Hematopoietic multipotent progenitor cell treated with erythropoietin and hydrocortisone succinate and interleukin-3 and kit ligand, for 4 days (in vitro differentiated cells): ENCODE measurements at regions not wholly inside any gene's neighbourhood (a gene's known extent, or its start where the extent isn't known, plus 50 kb on each side); places are given as distances from the start of the nearest gene placed in this dataset.

Experiments used
- DNase-seq: peaks from one replicate; pipeline ENCODE4 v3.0.0-alpha.2; 2015

DNA sequence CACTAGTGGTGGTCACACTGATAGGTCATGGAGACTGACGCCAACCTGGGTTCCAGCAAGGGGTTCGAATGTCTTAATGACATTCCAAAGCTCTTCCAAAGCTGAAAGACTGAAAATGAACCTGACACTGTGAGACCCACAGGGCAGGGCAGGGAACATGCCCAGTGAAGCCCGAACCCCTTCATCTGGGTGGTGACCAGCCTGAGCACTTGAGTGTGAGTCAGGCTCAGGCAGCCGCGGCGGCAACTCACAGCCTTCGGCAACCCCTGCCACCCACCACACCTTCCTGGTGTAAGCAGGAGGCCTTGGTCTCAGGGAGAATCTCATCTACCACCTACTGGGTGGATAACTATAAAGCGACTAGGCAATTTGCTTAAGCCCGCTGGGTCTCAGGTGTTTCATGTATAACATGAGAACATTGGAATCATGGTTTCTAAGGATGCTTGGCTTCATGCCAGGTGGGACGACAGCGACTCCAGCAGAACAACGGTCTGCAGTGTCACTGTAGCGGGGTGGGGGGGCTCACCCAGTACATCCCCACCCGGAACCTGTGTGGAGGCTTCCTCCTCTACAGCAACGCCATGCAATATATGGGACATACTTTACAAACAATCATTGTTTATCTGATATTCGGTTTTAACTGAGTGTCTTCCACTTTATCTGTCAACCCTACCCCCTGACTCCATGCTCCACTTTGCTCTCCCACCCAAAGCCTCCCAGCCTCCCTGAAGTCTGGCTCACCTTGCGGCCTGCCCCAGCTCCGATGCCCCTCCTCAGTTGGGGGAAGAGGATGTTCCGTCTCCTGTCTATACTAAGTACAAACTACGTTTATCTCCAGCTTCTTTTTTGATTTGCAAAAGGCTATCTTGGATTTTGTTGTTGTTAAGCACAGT, 125.0 kb upstream of the MEF2A start:
- DNase-seq, result no peak

DNA sequence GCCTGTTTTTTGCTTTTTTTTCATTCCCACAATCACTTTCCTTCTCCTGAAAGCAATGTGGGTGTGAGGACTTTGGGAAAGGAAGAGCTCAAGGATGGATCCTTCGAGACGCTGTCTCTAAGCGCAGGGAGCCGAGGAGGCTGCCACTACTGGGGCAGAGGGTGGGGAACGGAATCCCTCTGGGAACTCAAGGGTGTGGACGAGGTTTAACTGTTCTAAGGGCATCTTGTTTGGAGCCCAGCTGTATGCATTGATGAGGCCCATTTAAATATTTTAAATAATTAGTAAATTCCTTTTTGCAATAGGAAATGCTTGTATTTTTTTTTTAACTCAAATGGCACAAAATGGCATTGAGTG, 124.4 kb upstream of the MEF2A start:
- no peak for DNase-seq

DNA sequence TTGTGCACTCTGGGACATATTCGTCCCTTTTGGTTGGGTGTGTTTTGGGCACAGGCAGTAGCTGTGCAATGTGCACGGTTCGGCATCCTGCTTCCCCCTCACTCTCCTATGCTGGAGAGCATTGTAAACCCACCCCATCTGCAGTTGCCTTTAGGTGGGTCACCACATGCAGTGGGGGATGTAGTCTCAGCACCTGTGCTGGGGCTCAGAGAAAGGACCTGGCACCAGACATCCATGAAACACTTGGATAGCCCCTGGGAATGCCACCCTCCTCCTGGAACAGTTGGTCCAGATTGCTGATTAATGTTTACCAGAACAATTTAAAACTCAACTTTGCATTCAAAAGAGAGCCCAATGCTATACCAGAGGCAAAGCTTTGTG, 123.9 kb upstream of the MEF2A start:
- no peak for DNase-seq

DNA sequence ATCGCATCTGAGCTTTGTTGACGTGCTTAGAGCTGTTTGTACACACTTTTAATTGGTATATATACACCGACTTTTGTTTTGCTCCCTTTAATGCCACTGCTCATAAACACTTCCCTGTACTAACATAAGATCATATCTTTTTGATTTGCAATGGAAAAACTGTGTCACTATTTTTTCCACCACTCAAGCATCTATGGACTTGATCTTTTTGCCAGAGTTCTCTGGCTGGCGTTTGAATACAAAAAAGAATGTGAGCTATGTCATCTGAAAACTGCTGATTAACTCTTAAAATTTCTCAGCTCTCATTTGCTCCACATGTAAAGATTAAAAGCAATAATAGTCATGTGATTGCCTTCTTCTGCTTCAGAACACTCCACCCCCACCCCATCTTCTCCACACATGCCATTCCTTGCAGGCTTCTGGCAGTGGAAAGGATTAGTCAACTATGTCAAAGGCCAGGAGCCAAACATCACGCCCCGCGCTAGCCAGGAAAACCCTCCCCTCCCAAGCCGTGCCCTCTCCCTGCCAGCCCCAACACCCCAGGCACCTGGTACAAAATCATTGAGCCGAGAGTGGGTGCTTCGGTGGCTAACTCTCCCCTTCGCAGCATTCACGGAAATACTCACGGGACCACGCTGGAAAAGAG, 123.4 kb upstream of the MEF2A start:
- no peak for DNase-seq

DNA sequence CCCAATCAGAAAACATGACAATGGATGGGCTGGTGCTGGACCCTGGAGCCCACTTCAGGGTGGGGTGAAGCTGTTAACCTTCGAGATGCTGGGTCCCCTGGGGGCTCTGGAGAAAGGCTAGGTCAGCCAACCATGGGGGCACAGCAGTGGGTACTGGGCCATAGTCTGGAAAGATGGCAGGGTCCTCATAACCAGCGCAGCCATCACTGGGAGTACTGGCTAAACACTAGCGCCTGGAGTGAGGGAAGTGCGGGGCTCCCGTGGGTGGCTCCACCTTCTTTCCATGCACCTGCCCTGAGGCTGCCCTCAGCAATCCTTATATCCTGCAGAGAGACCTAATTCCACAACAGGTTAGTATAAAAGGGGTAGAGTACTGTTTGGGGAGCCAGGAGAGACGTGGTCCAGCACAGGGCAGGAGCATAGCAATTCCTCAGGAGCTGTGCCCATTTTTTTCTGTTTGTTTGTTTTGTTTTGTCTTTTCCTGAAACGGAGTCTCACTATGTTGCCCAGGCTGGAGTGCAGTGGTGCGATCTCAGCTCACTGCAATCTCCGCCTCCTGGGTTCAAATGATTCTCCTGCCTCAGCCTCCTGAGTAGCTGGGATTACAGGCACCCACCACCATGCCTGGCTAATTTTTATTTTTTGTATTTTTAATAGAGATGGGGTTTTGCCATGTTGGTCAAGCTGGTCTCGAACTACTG, 122.6 kb upstream of the MEF2A start:
- no peak for DNase-seq

DNA sequence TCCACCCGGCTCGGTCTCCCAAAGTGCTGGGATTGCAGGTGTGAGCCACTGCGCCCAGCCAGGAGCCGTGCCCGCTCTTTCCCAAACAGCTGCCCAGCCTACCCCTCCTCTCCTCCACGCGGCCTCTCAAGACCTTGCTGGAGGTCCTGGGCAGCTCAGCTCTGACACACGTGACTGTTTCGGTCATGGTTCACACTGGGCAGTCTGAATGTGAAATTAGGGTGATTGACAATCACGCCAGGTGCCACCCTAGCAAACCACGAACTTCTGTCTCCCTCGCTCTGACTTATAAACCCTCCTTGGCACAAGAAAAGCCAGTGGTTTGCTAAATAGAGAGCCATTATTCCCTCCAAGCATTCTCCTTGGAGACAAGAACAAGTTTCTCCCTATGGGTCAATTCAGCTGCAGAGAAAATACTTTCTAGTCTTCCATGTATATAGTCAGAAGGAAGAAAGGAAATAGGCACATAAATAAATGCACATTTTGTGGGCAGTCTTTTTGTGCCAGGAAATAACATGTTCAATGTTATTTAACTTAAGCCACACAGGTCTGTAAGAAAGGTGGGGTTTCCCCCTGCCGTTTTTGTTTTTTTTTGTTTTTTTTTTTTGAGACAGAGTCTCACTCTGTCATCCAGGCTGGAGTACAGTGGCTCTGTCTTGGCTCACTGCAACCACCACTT, 121.9 kb upstream of the MEF2A start:
- no peak for DNase-seq

DNA sequence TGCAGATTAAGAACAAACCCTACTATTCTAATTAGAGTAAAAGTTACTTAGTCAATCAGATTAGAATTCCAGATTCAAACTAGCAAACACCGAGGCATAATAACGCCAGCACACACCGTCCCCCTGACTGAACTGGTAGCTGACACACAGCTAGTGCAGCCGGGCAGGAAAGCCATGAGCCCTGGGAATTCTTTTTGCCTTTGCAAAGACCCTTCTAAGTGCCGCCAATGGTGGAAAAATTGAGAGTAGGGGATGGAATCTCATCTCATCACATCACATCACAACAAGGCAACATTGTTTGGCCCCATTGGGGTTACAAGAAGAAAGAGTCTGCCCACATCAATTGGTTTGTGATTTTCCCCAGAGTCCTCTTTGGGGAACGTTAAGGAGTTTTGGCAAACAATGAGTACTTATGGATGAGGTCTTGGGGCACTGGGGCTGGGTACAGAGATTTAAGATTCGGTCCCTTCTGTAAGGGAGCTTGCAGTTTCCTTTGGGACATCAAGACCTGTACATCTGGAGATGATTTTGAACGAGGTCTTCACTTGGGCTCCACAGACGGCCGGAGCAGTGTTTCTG, 120.4 kb upstream of the MEF2A start:
- no peak for DNase-seq

DNA sequence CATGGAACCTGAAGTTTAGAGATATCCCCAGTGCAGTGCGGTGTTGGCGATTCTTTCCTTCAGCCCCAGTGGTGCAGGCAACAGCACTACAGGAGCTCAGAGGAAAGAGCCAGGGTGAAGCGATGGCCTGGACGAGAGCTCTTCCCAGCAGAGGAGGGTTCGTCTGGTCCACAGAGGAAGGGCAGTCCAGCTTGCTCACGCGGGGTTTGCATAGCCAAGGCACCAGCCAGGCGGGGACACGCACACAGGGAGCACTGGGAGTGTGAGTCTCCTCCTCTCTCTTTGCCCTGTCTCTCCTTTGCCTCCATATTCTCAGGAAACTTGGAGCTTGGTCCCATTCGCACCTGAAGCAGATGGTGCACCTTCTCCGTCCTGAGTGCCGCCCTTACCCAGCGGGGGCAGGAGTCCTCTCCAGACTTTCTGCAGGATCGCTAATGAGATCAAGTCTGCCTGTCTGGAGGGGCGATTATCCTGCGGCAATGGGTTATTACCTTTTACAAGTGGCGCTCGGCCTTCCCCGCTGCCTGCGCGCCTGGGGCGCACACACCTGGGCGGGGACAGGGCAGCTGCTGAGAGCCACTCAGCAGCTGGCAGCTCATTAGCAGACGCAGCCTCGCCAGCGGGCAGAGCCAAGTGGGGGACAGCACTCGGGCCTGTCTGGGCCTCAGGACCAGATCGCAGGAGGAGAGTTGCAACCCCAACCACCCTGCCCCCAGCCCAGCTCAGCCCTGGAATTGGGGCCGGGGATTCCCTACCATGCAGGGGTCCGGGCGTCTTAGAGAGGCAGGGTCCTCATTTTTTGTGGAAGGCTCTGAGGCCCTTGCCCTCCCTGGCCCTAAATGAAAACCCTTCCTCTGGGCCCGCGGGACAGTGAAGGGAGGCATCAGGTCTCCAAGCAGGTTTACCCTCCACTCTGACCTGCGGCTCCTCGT, 119.0 kb upstream of the MEF2A start:
- no peak for DNase-seq

DNA sequence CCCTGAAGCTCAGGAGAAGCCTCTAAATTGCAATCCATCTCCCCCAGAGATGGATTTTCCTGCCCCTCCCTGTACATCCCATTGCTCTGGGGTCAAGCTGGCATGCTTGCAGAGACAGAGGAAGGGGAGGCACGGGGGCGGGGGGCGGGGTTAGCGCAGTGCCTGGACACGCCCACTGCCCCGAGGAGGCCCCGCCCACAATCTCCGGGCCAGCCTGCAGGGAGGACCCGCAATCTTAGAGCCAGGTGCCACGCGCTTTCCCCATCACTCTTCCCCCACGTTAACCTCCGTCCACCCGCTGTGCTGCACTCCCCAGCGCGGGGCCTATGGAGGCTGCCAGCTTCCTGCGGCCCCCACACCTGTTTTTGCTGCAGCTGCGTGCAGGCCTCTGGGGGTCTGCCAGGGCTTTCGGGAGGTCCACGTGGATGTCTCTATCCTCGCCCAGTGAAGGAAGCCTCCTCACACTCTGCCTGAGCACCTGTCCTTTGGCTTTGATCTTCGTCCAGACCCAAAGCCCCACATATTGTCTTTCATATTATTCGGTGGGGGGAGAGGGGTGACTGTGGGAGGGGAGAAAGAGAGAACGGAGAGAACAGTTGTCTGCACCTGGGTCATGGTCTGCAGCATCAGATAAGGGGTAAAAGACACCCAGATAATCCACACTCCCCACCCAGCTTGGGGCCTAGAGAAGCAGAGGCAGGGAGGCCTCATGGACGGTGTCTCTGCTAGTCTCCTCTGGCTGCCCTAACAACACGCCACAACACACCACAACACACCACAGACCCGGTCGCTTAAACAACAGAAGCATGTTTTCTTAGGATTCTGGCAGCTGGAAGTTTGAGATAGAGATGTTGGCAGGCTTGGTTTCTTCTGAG, 118.0 kb upstream of the MEF2A start:
- peak; percentile 63 for DNase-seq

DNA sequence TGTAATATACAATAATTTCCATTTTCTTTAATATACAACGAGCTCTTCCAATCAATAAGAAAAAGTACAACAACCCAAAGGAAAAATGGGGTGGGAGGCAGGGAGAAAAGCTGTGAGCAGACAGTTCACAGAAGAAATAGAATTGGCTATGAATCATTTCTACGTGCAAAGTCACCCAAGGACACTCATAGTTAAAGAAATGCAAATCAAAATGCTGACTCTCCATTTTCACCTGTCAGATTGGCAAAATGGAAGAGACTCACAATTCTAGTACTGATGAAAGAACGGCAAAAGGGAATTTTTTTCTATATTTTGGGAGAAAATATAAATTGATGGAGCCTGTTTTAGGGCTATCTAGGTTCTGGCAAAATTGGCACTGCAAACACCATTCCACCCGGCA, 116.3 kb upstream of the MEF2A start:
- DNase-seq, result no peak

DNA sequence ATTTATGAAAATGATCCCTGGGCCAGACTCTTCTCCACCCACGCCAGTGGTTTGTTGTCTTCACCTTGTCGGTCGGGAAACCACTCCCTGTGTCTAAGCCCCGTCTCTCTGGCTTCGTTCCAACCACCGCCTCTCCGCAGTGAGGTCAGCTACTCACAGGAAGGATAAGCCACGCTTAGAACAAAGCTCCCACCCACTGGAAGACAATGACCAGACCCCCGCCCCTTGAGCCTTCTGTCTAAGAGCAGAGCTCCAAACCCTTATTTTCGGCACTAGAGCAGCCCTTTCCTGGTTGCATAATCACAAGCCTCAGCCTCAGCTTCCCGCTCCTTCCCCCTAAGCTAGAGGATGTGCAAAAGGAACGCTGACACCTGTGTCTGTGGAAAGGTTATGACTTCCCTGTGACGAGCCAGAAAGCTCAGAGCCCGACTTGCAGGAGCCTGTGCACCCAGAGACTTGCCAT, 114.9 kb upstream of the MEF2A start:
- DNase-seq, result peak; percentile 70

DNA sequence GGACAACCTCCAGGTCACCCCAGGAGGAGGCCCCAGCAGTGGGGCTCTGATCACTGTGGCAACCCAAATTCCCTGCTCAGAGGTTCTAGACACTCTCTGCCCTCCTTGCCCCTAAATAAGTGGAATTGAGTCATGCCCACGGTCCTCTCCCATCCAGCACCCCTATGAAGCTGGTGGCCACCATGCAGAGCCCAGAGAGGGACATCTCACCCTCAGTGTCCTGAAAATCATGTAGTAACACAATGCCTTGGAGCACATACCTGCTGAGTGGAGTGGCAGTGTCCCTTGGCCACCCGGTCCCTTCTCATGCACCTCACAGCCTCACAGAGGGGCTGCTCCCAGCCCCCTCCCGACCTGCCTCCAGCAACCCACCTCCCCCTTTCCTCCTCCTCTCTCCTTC, 114.3 kb upstream of the MEF2A start:
- no peak for DNase-seq

DNA sequence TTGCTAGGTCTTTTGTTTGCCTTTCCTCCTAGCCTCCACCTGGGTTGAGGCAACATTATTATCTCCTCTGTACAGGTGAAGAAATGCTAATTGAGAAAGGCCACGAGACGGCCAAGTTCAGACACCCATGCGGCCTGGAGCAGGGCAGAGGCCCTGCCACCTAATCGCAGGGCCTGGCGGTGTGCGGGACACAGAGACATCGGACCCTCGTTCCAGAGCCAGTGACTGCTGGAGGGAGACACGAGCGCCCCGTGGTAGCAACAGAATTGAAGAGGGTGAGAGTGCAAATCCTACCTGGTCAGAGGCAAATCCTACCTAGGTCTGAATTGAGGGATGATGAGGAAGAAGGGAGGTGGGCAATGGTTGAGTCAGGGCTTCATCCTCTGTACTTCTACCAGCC, 113.8 kb upstream of the MEF2A start:
- no peak for DNase-seq

DNA sequence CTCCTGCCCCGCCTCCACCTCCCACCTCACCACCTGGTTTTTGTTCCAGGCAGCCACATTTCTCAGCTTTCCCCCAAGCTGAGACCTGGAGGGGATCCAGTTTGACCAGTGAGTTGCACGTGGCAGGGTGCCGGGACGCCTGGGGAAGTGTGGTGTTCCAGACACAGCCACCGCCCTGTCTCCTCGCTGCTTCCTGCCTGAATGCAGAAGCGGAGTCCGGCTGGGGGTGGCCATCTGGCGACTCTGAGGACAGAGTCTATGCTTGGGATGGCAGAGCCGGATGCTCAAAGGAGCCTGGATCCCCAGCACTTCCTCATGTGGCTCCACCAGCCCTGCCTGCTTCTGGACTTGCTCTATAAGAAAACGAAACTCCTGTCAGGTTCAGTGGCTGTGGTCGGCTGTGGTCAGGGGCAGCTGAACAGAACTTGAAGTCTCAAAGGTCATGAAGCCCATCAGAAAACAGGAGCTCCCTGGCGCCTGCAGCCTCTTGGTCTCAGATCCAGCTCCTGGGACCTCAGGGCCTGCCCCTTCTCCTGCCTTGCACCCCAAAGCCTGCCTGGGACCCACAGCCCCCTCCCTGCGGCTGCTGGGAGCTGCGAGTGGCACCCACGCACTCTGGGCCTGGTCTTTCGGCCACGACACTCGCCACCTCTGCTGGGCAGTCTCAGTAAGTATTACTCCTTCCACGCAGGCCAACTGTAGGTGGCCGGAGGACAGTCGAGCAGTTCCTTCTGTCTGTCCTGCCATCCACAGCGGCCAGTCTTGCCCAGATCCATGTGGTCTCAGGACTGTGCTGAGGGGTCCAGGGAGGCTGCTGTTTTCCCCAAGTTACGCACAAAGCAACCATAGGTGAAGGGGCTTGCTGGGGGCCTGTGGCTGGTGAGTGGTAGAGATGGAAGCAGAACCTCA, 112.8 kb upstream of the MEF2A start:
- peak; percentile 71 for DNase-seq

DNA sequence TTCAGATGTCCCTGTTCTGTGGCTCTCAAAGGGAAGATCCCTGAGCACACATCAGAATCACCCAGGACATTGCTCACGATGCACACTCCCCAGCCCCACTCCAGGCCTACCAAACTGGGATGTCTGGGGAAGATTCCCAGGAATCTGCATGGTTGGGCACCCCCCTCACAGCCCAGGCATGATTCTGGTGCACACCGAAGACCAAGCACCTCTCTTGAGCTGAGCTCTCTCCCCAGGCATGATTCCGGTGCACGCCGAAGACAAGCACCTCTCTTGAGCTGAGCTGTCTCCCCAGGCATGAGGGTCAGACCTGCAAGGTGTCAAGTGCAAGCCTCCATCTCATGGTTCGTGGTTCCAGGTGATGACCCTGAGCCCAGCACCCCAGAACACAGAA, 112.2 kb upstream of the MEF2A start:
- no peak for DNase-seq

DNA sequence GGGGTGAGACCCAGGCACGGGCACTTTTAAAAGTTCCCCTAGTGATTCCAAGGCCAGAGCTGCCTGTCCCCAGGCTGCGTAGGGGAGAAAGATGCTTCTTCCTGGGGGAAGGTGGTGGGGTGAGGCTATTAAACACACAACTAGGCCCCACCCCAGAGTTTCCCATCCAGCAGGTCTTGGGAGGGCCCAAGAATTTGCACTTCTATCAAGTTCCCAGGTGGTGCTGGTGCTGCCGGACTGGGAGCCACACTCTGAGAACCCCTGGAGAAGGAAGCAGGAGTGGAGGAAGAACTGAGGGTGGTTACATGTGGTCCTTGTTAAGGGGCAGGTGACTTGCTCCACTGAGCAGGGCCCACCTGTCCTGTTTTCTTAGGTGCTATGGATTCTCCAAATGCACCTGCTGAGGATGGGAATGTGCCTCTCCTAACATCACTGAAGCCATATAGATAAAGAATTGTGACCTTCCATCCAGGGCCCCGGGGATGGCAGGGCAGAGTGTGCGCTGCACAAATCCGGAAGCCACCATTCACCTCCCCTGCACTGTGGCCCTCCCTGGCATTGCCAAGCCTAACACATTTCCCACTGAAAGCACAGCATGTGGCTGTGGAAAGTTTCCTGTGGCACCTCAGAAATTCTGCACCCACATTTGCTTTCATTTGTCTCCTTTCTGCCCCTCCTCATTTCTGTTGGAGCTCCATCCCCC, 111.5 kb upstream of the MEF2A start:
- DNase-seq, result no peak

DNA sequence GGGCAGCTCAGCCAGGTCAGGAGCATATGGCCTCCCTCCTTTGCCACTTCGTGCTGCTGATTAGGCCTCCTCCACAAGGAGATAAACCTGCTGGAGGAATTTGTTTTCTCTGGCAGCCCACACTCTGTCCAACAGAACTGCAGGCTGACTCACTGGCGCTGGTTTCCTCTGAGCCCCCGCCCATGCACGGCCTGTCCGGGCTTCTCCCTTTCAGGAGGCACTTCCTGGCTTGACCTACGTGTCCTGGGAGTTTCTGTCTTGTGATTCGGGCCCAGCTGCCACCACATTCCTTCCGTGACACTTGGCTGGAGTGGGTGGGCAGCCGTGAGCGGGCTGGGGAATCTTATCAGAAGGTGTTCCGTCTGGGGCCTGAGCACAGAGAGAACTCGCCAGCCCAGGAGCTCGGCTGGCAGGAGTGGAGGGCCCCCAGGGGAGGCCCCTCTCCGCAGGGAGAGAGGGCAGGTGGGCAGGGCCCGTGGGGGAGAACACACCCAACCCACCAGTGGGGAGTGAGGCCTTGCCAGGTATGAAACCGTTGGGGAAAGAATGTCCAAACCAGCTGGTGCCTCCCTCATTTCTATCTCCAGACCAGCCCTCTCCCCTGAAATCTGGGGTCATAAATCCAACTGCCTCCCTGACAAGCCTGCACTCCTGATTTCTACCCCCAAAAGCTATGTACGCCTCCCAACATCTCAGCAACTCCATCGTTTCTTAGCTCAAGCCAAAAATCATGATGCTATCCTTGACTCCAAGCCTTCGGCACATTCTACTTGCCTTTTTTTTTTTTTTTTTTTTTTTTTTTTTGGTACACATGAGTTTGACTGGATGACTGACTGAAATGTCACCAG, 110.6 kb upstream of the MEF2A start:
- DNase-seq, result no peak

DNA sequence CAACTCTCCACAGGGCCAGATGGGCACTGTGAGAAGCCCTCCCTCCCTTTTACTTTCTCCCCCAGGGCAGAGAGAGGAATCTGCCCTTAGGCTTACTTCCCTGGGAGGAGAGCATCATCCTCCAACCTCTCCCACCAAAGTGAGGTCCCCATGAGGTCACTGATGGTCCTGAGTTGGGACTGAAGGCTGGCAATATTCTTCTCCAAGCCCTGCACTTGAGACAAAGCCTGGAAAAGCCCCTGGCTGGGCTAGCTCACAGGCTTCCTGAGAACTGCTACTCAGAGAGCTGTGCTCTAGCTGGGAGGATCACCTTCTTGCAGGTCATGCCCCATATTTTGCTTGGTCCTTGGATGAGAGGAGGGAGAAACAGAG, 110.0 kb upstream of the MEF2A start:
- no peak for DNase-seq
